Left lung (tissue), 4 donors: ENCODE measurements at regions not wholly inside any gene's neighbourhood (a gene's known extent, or its start where the extent isn't known, plus 50 kb on each side); places are given as distances from the start of the nearest gene placed in this dataset.

Experiments used
- ATAC-seq: fragments of 200-7000 bp; cut with Tn5 transposase; one replicate; pipeline ENCODE4 v1.9.1; 2020; ENCODE audit warnings: moderate library complexity
- DNase-seq, 4 donors: peaks; one replicate each; pipeline ENCODE4 v3.0.0-alpha.2; 2013 to 2020
- H3K27ac ChIP-seq, 2 donors: fragments of 200-600 bp; sonication (generic) in 1 of 2; one replicate each; pipeline versions ENCODE4 v1.5.0 to v1.8.0; 2020 to 2021
- H3K27me3 ChIP-seq, 2 donors: fragments of 200-600 bp; sonication (generic) in 1 of 2; one replicate each; pipeline versions ENCODE4 v1.5.0 to v1.8.0; 2020 to 2021
- H3K36me3 ChIP-seq, 2 donors: fragments of 200-600 bp; sonication (generic) in 1 of 2; one replicate each; pipeline versions ENCODE4 v1.5.0 to v1.8.0; 2020 to 2021
- H3K4me1 ChIP-seq, 2 donors: fragments of 200-600 bp; one replicate each; pipeline ENCODE4 v1.8.0; 2021
- H3K4me3 ChIP-seq, 2 donors: fragments of 200-600 bp; sonication (generic) in 1 of 2; one replicate each; pipeline versions ENCODE4 v1.5.0 to v1.8.0; 2020 to 2021; ENCODE audit warnings: mild to moderate bottlenecking in 1 of 2
- H3K9me3 ChIP-seq, 2 donors: fragments of 200-600 bp; sonication (generic) in 1 of 2; one replicate each; pipeline versions ENCODE4 v1.5.0 to v1.8.0; 2020 to 2021
- CTCF ChIP-seq, 2 donors: fragments of 200-600 bp; sonication (generic) in 1 of 2; IDR thresholded peaks; one replicate each; pipeline versions ENCODE4 v1.5.0 to v1.8.0; 2021; ENCODE audit warnings: antibody characterized with exemption in 2 of 2
- intact Hi-C, 2 donors: fragments of 100-400 bp; cut with DNase I; formaldehyde crosslinking; loops; one replicate each; pipeline versions ENCODE4 v1.11.2 to v1.14.2; 2022
- donor health status: DM: no; HTN: yes; CAD: no.
- donor health status: DM: no; HTN: no; CAD: no.

GRCh38 chrX:58051346-58051745 lies 141.1 kb upstream of the ZXDA start:
- TF ChIP-seq CTCF (IDR thresholded peaks at IDR 0.05): no peak
- Histone ChIP-seq H3K4me3 (no peak overlapping the region), H3K27ac (no peak overlapping the region), H3K4me1 (no peaks in the 10 kb centered on the region), H3K36me3 (no peaks in the 10 kb centered on the region), H3K27me3 (no peaks in the 10 kb centered on the region), H3K9me3 (peaks cover 0 to 12% of the 10 kb centered on the region in 2 donors)
- ATAC-seq (no peak), DNase-seq (no peak)
- intact Hi-C loops: no loop called here

- intact Hi-C loops: no loop called here
- Histone ChIP-seq H3K9me3 (peaks cover 0 to 15% of the 10 kb centered on the region in 2 donors), H3K27me3 (no peaks in the 10 kb centered on the region), H3K27ac (no peak overlapping the region), H3K4me3 (no peak overlapping the region), H3K36me3 (no peaks in the 10 kb centered on the region), H3K4me1 (no peaks in the 10 kb centered on the region)
- ATAC-seq (no peak), DNase-seq (no peak)
- no peak for TF ChIP-seq CTCF (IDR thresholded peaks at IDR 0.05)
These were observed 133.9 kb upstream of the ZXDA start for GRCh38 chrX:58044130-58044529.

GRCh38 chrX:58025979-58026378 lies 115.7 kb upstream of the ZXDA start:
- Histone ChIP-seq H3K4me3 (no peak overlapping the region), H3K36me3 (no peaks in the 10 kb centered on the region), H3K9me3 (no peaks in the 10 kb centered on the region), H3K27ac (no peak overlapping the region), H3K27me3 (peaks cover 0 to 8% of the 10 kb centered on the region in 2 donors), H3K4me1 (no peaks in the 10 kb centered on the region)
- peak in 1 of 2 donors; percentile 27 for TF ChIP-seq CTCF (IDR thresholded peaks at IDR 0.05)
- ATAC-seq: peak; percentile 54
- intact Hi-C loops: no loop called here
- no peak for DNase-seq

- no peak for DNase-seq
- Histone ChIP-seq H3K27ac (no peak overlapping the region), H3K27me3 (no peaks in the 10 kb centered on the region), H3K4me1 (no peaks in the 10 kb centered on the region), H3K4me3 (no peak overlapping the region), H3K36me3 (no peaks in the 10 kb centered on the region), H3K9me3 (peaks cover 0 to 15% of the 10 kb centered on the region in 2 donors)
- ATAC-seq: no peak
- intact Hi-C loops: no loop called here
- TF ChIP-seq CTCF (IDR thresholded peaks at IDR 0.05): no peak
These were observed 75.7 kb upstream of the ZXDA start for GRCh38 chrX:57985951-57986350.

GRCh38 chrX:57984620-57985019 lies 74.4 kb upstream of the ZXDA start:
- TF ChIP-seq CTCF (IDR thresholded peaks at IDR 0.05): no peak
- H3K4me3 ChIP-seq: no peak overlapping the region
- no peaks in the 10 kb centered on the region for H3K27me3 ChIP-seq
- DNase-seq (no peak), ATAC-seq (no peak)
- intact Hi-C loops: no loop called here
- no peaks in the 10 kb centered on the region for H3K36me3 ChIP-seq
- H3K9me3 ChIP-seq: peaks cover 0 to 13% of the 10 kb centered on the region in 2 donors
- H3K4me1 ChIP-seq: no peaks in the 10 kb centered on the region
- no peak overlapping the region for H3K27ac ChIP-seq
